ENCODE measurements at regions not wholly inside any gene's neighbourhood (a gene's known extent, or its start where the extent isn't known, plus 50 kb on each side); places are given as distances from the start of the nearest gene placed in this dataset.

DNA sequence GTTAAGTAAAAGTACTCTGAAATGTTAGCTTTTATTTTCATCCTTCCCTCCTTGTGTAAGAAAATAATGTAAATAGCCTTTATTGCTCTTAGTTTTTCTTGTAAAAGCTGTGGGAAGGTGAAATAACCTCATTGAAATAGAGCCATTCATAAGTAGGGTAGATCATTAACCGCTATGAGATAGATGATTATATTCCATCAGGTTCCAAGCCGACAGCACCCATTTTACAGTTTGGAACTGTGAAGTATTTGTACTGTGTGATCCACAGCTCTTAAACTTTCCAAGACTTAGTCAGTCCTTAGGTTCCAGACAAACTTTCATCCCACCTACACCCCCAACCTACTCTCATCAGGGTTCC, 216.5 kb downstream of the TSHZ3 start:
- TF ChIP-seq, protein P1, sequence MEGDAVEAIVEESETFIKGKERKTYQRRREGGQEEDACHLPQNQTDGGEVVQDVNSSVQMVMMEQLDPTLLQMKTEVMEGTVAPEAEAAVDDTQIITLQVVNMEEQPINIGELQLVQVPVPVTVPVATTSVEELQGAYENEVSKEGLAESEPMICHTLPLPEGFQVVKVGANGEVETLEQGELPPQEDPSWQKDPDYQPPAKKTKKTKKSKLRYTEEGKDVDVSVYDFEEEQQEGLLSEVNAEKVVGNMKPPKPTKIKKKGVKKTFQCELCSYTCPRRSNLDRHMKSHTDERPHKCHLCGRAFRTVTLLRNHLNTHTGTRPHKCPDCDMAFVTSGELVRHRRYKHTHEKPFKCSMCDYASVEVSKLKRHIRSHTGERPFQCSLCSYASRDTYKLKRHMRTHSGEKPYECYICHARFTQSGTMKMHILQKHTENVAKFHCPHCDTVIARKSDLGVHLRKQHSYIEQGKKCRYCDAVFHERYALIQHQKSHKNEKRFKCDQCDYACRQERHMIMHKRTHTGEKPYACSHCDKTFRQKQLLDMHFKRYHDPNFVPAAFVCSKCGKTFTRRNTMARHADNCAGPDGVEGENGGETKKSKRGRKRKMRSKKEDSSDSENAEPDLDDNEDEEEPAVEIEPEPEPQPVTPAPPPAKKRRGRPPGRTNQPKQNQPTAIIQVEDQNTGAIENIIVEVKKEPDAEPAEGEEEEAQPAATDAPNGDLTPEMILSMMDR (IDR thresholded peaks at IDR 0.05): no peak
- no peak for TF ChIP-seq SIN3A (IDR thresholded peaks at IDR 0.05; ENCODE audit: borderline replicate concordance, insufficient read depth, low read depth, low read length)
- TF ChIP-seq, protein P2, sequence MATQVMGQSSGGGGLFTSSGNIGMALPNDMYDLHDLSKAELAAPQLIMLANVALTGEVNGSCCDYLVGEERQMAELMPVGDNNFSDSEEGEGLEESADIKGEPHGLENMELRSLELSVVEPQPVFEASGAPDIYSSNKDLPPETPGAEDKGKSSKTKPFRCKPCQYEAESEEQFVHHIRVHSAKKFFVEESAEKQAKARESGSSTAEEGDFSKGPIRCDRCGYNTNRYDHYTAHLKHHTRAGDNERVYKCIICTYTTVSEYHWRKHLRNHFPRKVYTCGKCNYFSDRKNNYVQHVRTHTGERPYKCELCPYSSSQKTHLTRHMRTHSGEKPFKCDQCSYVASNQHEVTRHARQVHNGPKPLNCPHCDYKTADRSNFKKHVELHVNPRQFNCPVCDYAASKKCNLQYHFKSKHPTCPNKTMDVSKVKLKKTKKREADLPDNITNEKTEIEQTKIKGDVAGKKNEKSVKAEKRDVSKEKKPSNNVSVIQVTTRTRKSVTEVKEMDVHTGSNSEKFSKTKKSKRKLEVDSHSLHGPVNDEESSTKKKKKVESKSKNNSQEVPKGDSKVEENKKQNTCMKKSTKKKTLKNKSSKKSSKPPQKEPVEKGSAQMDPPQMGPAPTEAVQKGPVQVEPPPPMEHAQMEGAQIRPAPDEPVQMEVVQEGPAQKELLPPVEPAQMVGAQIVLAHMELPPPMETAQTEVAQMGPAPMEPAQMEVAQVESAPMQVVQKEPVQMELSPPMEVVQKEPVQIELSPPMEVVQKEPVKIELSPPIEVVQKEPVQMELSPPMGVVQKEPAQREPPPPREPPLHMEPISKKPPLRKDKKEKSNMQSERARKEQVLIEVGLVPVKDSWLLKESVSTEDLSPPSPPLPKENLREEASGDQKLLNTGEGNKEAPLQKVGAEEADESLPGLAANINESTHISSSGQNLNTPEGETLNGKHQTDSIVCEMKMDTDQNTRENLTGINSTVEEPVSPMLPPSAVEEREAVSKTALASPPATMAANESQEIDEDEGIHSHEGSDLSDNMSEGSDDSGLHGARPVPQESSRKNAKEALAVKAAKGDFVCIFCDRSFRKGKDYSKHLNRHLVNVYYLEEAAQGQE (IDR thresholded peaks at IDR 0.05; ENCODE audit: insufficient read depth in 1 of 2, low read depth in 2 of 2, low read length in 1 of 2): no peak
- TF ChIP-seq POLR2AphosphoS5 (IDR thresholded peaks at IDR 0.05; ENCODE audit: low read depth, low read length): no peak
- TF ChIP-seq TCF7L2 (IDR thresholded peaks at IDR 0.05; ENCODE audit: low read depth, low read length): no peak

All from Panc1 (cell line).